ENCODE measurements at regions not wholly inside any gene's neighbourhood (a gene's known extent, or its start where the extent isn't known, plus 50 kb on each side); places are given as distances from the start of the nearest gene placed in this dataset.

- no peak overlapping the region for H2AFZ ChIP-seq (ENCODE audit: low read depth, low read length)
- H2BK12ac ChIP-seq (ENCODE audit: low read length in 2 of 2): no peak overlapping the region
- no peak overlapping the region for H3K18ac ChIP-seq (ENCODE audit: low read depth in 1 of 2, low read length in 2 of 2)
- H4K8ac ChIP-seq (ENCODE audit: low read length): no peak overlapping the region
- H3K9ac ChIP-seq (ENCODE audit: low read length): no peak overlapping the region
- H4K91ac ChIP-seq (ENCODE audit: low read length): no peak overlapping the region
- no peaks in the 10 kb centered on the region for H3K27me3 ChIP-seq (ENCODE audit: control insufficient read depth in 1 of 2, insufficient read depth in 1 of 2, low read length in 2 of 2)
- no peak overlapping the region for H3K14ac ChIP-seq (ENCODE audit: low read length in 2 of 2)
- H3K4me2 ChIP-seq (ENCODE audit: low read length, poor library complexity, severe bottlenecking): no peak overlapping the region
- no peaks in the 10 kb centered on the region for H3K36me3 ChIP-seq (ENCODE audit: control insufficient read depth in 1 of 2, insufficient read depth in 2 of 2, low read depth in 1 of 2, low read length in 2 of 2)
- 86% methylated on average over 4 of the region's 4 CpGs for WGBS
- no peak for DNase-seq
- no peak overlapping the region for H2BK5ac ChIP-seq (ENCODE audit: low read depth, low read length, poor library complexity, severe bottlenecking)
- no peaks in the 10 kb centered on the region for H3K9me3 ChIP-seq (ENCODE audit: control insufficient read depth, low read length)
- no peak overlapping the region for H3K4ac ChIP-seq (ENCODE audit: low read depth in 1 of 2, low read length in 2 of 2)
- H2BK120ac ChIP-seq (ENCODE audit: low read depth, low read length): no peak overlapping the region
- H3K4me3 ChIP-seq (ENCODE audit: insufficient read depth in 1 of 2, low read depth in 1 of 2, low read length in 2 of 2): no peak overlapping the region
- H3K27ac ChIP-seq (ENCODE audit: low read length, poor library complexity, severe bottlenecking): no peak overlapping the region
- no peak overlapping the region for H3K23ac ChIP-seq (ENCODE audit: low read length in 2 of 2)
- no peak overlapping the region for H2BK15ac ChIP-seq (ENCODE audit: low read depth, poor library complexity, severe bottlenecking)
- no peak overlapping the region for H2AK5ac ChIP-seq (ENCODE audit: low read length, severe bottlenecking)
- H3K79me1 ChIP-seq (replicated peaks; ENCODE audit: low read length, poor library complexity, severe bottlenecking): no peaks in the 10 kb centered on the region
- H3K4me1 ChIP-seq (ENCODE audit: control insufficient read depth, insufficient read depth, low read depth, low read length): no peaks in the 10 kb centered on the region
Observed at GRCh38 chr10:128924918-128925317, 542.1 kb upstream of the MGMT start.

- Histone ChIP-seq H2BK5ac (ENCODE audit: low read depth, low read length, poor library complexity, severe bottlenecking) (no peak overlapping the region), H2BK12ac (ENCODE audit: low read length in 2 of 2) (no peak overlapping the region), H3K27ac (ENCODE audit: low read length, poor library complexity, severe bottlenecking) (no peak overlapping the region), H3K14ac (ENCODE audit: low read length in 2 of 2) (no peak overlapping the region), H4K8ac (ENCODE audit: low read length) (no peak overlapping the region), H3K27me3 (ENCODE audit: control insufficient read depth in 1 of 2, insufficient read depth in 1 of 2, low read length in 2 of 2) (no peaks in the 10 kb centered on the region), H3K4ac (ENCODE audit: low read depth in 1 of 2, low read length in 2 of 2) (no peak overlapping the region), H2AFZ (ENCODE audit: low read depth, low read length) (no peak overlapping the region), H2BK15ac (ENCODE audit: low read depth, poor library complexity, severe bottlenecking) (no peak overlapping the region), H3K4me1 (ENCODE audit: control insufficient read depth, insufficient read depth, low read depth, low read length) (no peaks in the 10 kb centered on the region), H3K9me3 (ENCODE audit: control insufficient read depth, low read length) (no peaks in the 10 kb centered on the region), H3K9ac (ENCODE audit: low read length) (peak overlapping the region; percentile 71), H3K4me3 (ENCODE audit: insufficient read depth in 1 of 2, low read depth in 1 of 2, low read length in 2 of 2) (no peak overlapping the region), H3K18ac (ENCODE audit: low read depth in 1 of 2, low read length in 2 of 2) (no peak overlapping the region), H3K4me2 (ENCODE audit: low read length, poor library complexity, severe bottlenecking) (no peak overlapping the region), H2AK5ac (ENCODE audit: low read length, severe bottlenecking) (no peak overlapping the region), H4K91ac (ENCODE audit: low read length) (no peak overlapping the region), H2BK120ac (ENCODE audit: low read depth, low read length) (no peak overlapping the region), H3K23ac (ENCODE audit: low read length in 2 of 2) (no peak overlapping the region), H3K36me3 (ENCODE audit: control insufficient read depth in 1 of 2, insufficient read depth in 2 of 2, low read depth in 1 of 2, low read length in 2 of 2) (no peaks in the 10 kb centered on the region), H3K79me1 (replicated peaks; ENCODE audit: low read length, poor library complexity, severe bottlenecking) (no peaks in the 10 kb centered on the region)
- DNase-seq: no peak
- WGBS: 85% methylated on average over 11 of the region's 11 CpGs
Observed at GRCh38 chr10:128926711-128927110, 540.3 kb upstream of the MGMT start.

- no peak overlapping the region for H3K4ac ChIP-seq (ENCODE audit: low read depth in 1 of 2, low read length in 2 of 2)
- no peaks in the 10 kb centered on the region for H3K9me3 ChIP-seq (ENCODE audit: control insufficient read depth, low read length)
- H3K79me1 ChIP-seq (replicated peaks; ENCODE audit: low read length, poor library complexity, severe bottlenecking): no peaks in the 10 kb centered on the region
- WGBS: 81% methylated on average over 20 of the region's 20 CpGs
- no peak for DNase-seq
- H2AFZ ChIP-seq (ENCODE audit: low read depth, low read length): no peak overlapping the region
- H4K8ac ChIP-seq (ENCODE audit: low read length): no peak overlapping the region
- no peak overlapping the region for H3K27ac ChIP-seq (ENCODE audit: low read length, poor library complexity, severe bottlenecking)
- no peak overlapping the region for H4K91ac ChIP-seq (ENCODE audit: low read length)
- no peaks in the 10 kb centered on the region for H3K36me3 ChIP-seq (ENCODE audit: control insufficient read depth in 1 of 2, insufficient read depth in 2 of 2, low read depth in 1 of 2, low read length in 2 of 2)
- H2BK5ac ChIP-seq (ENCODE audit: low read depth, low read length, poor library complexity, severe bottlenecking): no peak overlapping the region
- H3K4me3 ChIP-seq (ENCODE audit: insufficient read depth in 1 of 2, low read depth in 1 of 2, low read length in 2 of 2): no peak overlapping the region
- H3K18ac ChIP-seq (ENCODE audit: low read depth in 1 of 2, low read length in 2 of 2): no peak overlapping the region
- H2BK120ac ChIP-seq (ENCODE audit: low read depth, low read length): no peak overlapping the region
- H3K4me2 ChIP-seq (ENCODE audit: low read length, poor library complexity, severe bottlenecking): no peak overlapping the region
- H3K27me3 ChIP-seq (ENCODE audit: control insufficient read depth in 1 of 2, insufficient read depth in 1 of 2, low read length in 2 of 2): no peaks in the 10 kb centered on the region
- no peak overlapping the region for H2BK15ac ChIP-seq (ENCODE audit: low read depth, poor library complexity, severe bottlenecking)
- H3K14ac ChIP-seq (ENCODE audit: low read length in 2 of 2): no peak overlapping the region
- peak overlapping the region; percentile 28 for H3K9ac ChIP-seq (ENCODE audit: low read length)
- H3K23ac ChIP-seq (ENCODE audit: low read length in 2 of 2): no peak overlapping the region
- no peak overlapping the region for H2BK12ac ChIP-seq (ENCODE audit: low read length in 2 of 2)
- no peaks in the 10 kb centered on the region for H3K4me1 ChIP-seq (ENCODE audit: control insufficient read depth, insufficient read depth, low read depth, low read length)
- no peak overlapping the region for H2AK5ac ChIP-seq (ENCODE audit: low read length, severe bottlenecking)
Observed at GRCh38 chr10:128927497-128928161, 539.4 kb upstream of the MGMT start.

- Histone ChIP-seq H2BK120ac (ENCODE audit: low read depth, low read length) (no peak overlapping the region), H3K4me1 (ENCODE audit: control insufficient read depth, insufficient read depth, low read depth, low read length) (no peaks in the 10 kb centered on the region)
- 90% methylated on average over 33 of the region's 33 CpGs for WGBS
Observed at GRCh38 chr10:128928231-128928836, 538.7 kb upstream of the MGMT start.

More at GRCh38 chr10:128928231-128928836, 538.7 kb upstream of the MGMT start:
- Histone ChIP-seq H3K4me3 (ENCODE audit: insufficient read depth in 1 of 2, low read depth in 1 of 2, low read length in 2 of 2) (no peak overlapping the region), H4K91ac (ENCODE audit: low read length) (no peak overlapping the region), H4K8ac (ENCODE audit: low read length) (no peak overlapping the region), H3K9ac (ENCODE audit: low read length) (peak overlapping the region; percentile 28), H3K27ac (ENCODE audit: low read length, poor library complexity, severe bottlenecking) (no peak overlapping the region), H2BK15ac (ENCODE audit: low read depth, poor library complexity, severe bottlenecking) (no peak overlapping the region), H3K27me3 (ENCODE audit: control insufficient read depth in 1 of 2, insufficient read depth in 1 of 2, low read length in 2 of 2) (no peaks in the 10 kb centered on the region), H3K14ac (ENCODE audit: low read length in 2 of 2) (no peak overlapping the region), H3K4ac (ENCODE audit: low read depth in 1 of 2, low read length in 2 of 2) (no peak overlapping the region), H2BK12ac (ENCODE audit: low read length in 2 of 2) (no peak overlapping the region), H2AK5ac (ENCODE audit: low read length, severe bottlenecking) (no peak overlapping the region), H3K18ac (ENCODE audit: low read depth in 1 of 2, low read length in 2 of 2) (no peak overlapping the region), H3K4me2 (ENCODE audit: low read length, poor library complexity, severe bottlenecking) (no peak overlapping the region), H3K9me3 (ENCODE audit: control insufficient read depth, low read length) (no peaks in the 10 kb centered on the region), H2AFZ (ENCODE audit: low read depth, low read length) (no peak overlapping the region), H3K79me1 (replicated peaks; ENCODE audit: low read length, poor library complexity, severe bottlenecking) (no peaks in the 10 kb centered on the region), H2BK5ac (ENCODE audit: low read depth, low read length, poor library complexity, severe bottlenecking) (no peak overlapping the region), H3K23ac (ENCODE audit: low read length in 2 of 2) (no peak overlapping the region), H3K36me3 (ENCODE audit: control insufficient read depth in 1 of 2, insufficient read depth in 2 of 2, low read depth in 1 of 2, low read length in 2 of 2) (no peaks in the 10 kb centered on the region)
- no peak for DNase-seq

All from mesenchymal stem cell (in vitro differentiated cells and primary cell).